ENCODE measurements at regions not wholly inside any gene's neighbourhood (a gene's known extent, or its start where the extent isn't known, plus 50 kb on each side); places are given as distances from the start of the nearest gene placed in this dataset.
A peak's percentile ranks its signal among the peaks of the same experiment; 100 is the strongest.
"Not testable (repeated sequence)": the region's sequence is repeated elsewhere in the genome, so short reads cannot be mapped to it uniquely, and the experiment has no call there.

DNA sequence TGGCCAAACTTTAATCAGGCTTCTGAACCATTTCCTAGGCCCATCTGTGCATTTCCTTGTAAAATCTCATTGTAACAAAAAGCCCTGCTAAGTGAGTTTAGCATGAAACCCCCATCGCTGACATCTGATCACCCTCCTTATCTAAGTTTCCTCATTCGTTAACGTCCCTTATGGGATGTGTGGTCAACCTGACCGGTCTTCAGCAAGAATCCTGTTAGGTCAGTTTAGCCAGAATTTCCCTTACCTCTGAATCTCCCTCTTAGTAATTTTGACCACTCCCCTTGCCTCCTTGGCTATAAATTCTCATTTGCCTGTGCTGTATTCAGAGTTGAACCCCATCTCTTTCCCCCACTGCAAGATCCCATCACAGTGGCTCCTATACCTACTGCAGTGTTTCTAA, 239.3 kb downstream of the RMST start:
- H3K36me3 ChIP-seq, result no peaks in the 10 kb centered on the region
- TF ChIP-seq POLR2A (IDR thresholded peaks at IDR 0.05), result no peak
- TF ChIP-seq CTCF (IDR thresholded peaks at IDR 0.05), result no peak
- H3K4me1 ChIP-seq, result peaks cover 6 to 20% of the 10 kb centered on the region in 2 donors
- no peak overlapping the region for H3K4me3 ChIP-seq (replicated peaks in 1 of 3)
- H3K27ac ChIP-seq, result no peak overlapping the region
- DNase-seq, result no peak
- WGBS, 2 donors, result 72 to 75% methylated on average over 4 of the region's 4 CpGs
- H3K27me3 ChIP-seq, result no peaks in the 10 kb centered on the region
- H3K9me3 ChIP-seq, result no peaks in the 10 kb centered on the region
- intact Hi-C loops (cut with DNase I), result no loop called here

- intact Hi-C loops (cut with DNase I), result no loop called here
- WGBS, 2 donors, result 91 to 100% methylated on average over 1 of the region's 1 CpG
These were observed 248.8 kb downstream of the RMST start for GRCh38 chr12:97711392-97711791.

GRCh38 chr12:97713270-97713669, 250.7 kb downstream of the RMST start:
- TF ChIP-seq POLR2A (IDR thresholded peaks at IDR 0.05) (no peak), CTCF (IDR thresholded peaks at IDR 0.05) (no peak)
- Histone ChIP-seq H3K4me1 (no peaks in the 10 kb centered on the region), H3K4me3 (replicated peaks in 1 of 3) (no peak overlapping the region), H3K36me3 (no peaks in the 10 kb centered on the region), H3K9me3 (no peaks in the 10 kb centered on the region), H3K27ac (no peak overlapping the region), H3K27me3 (no peaks in the 10 kb centered on the region)
- 74 to 75% methylated on average over 1 of the region's 1 CpG for WGBS, 2 donors
- intact Hi-C loops (cut with DNase I), result no loop called here
- DNase-seq, result no peak

More at GRCh38 chr12:97711392-97711791, 248.8 kb downstream of the RMST start:
- Histone ChIP-seq H3K4me1 (no peaks in the 10 kb centered on the region), H3K9me3 (no peaks in the 10 kb centered on the region), H3K4me3 (replicated peaks in 1 of 3) (no peak overlapping the region), H3K36me3 (no peaks in the 10 kb centered on the region), H3K27ac (no peak overlapping the region), H3K27me3 (no peaks in the 10 kb centered on the region)
- DNase-seq, result no peak
- TF ChIP-seq POLR2A (IDR thresholded peaks at IDR 0.05) (no peak), CTCF (IDR thresholded peaks at IDR 0.05) (no peak)

- no peak overlapping the region for H3K4me3 ChIP-seq (replicated peaks in 1 of 3)
- intact Hi-C loops (cut with DNase I), result no loop called here
- H3K27me3 ChIP-seq, result no peaks in the 10 kb centered on the region
- no peaks in the 10 kb centered on the region for H3K4me1 ChIP-seq
- H3K9me3 ChIP-seq, result no peaks in the 10 kb centered on the region
- no peak for TF ChIP-seq POLR2A (IDR thresholded peaks at IDR 0.05)
- TF ChIP-seq CTCF (IDR thresholded peaks at IDR 0.05), result no peak
- no peak overlapping the region for H3K27ac ChIP-seq
- H3K36me3 ChIP-seq, result no peaks in the 10 kb centered on the region
- 75 to 78% methylated on average over 4 of the region's 4 CpGs for WGBS, 2 donors
- no peak for DNase-seq
These were observed 251.5 kb downstream of the RMST start for GRCh38 chr12:97714107-97714563.

GRCh38 chr12:97716356-97716755, 253.8 kb downstream of the RMST start:
- no peak for DNase-seq
- intact Hi-C loops (cut with DNase I), result no loop called here
- WGBS, 2 donors, result 69 to 81% methylated on average over 1 of the region's 1 CpG
- H3K36me3 ChIP-seq, result no peaks in the 10 kb centered on the region
- H3K27ac ChIP-seq, result no peak overlapping the region
- no peak overlapping the region for H3K4me3 ChIP-seq (replicated peaks in 1 of 3)
- H3K4me1 ChIP-seq, result no peaks in the 10 kb centered on the region
- TF ChIP-seq CTCF (IDR thresholded peaks at IDR 0.05) (peak in 3 of 6 experiments; percentile 17 to 38 (median 31)), POLR2A (IDR thresholded peaks at IDR 0.05) (no peak)
- no peaks in the 10 kb centered on the region for H3K27me3 ChIP-seq
- no peaks in the 10 kb centered on the region for H3K9me3 ChIP-seq

DNA sequence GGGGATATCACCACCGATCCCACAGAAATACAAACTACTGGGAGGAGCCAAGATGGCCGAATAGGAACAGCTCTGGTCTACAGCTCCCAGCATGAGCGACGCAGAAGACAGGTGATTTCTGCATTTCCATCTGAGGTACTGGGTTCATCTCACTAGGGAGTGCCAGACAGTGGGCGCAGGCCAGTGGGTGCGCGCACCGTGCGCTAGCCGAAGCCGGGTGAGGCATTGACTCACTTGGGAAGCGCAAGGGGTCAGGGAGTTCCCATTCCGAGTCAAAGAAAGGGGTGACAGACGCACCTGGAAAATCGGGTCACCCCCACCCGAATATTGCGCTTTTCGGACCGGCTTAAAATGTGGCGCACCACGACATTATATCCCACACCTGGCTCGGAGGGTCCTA, 261.2 kb downstream of the RMST start:
- H3K4me1 ChIP-seq; H3K36me3 ChIP-seq; H3K27me3 ChIP-seq; DNase-seq; H3K27ac ChIP-seq; intact Hi-C loops (cut with DNase I); H3K4me3 ChIP-seq (replicated peaks in 1 of 3); H3K9me3 ChIP-seq: not testable (repeated sequence)
- 90 to 96% methylated on average over 22 of the region's 22 CpGs for WGBS, 2 donors

Measured in thyroid gland (tissue), 4 donors.